Effector memory CD8-positive, alpha-beta T cell (primary cell): ENCODE measurements at regions not wholly inside any gene's neighbourhood (a gene's known extent, or its start where the extent isn't known, plus 50 kb on each side); places are given as distances from the start of the nearest gene placed in this dataset.
"Not testable (repeated sequence)": the region's sequence is repeated elsewhere in the genome, so short reads cannot be mapped to it uniquely, and the experiment has no call there.

Experiments
- ATAC-seq: fragments of 150-1000 bp; cut with Tn5 transposase; replicated peaks from 2 replicates; pipeline ENCODE4 v1.10.0; 2021; ENCODE audit warnings: mild to moderate bottlenecking, moderate library complexity
- DNase-seq, 3 experiments: peaks; one replicate each; pipeline ENCODE4 v3.0.0; 2021
- H3K27ac Mint-ChIP-seq, 2 donors: one replicate each; pipeline ENCODE4 v1.8.0; 2022; ENCODE audit warnings: mild to moderate bottlenecking in 2 of 2, mixed read lengths in 2 of 2, moderate library complexity in 2 of 2
- H3K27me3 Mint-ChIP-seq, 2 donors: one replicate each; pipeline ENCODE4 v1.8.0; 2022; ENCODE audit warnings: mixed read lengths in 2 of 2
- H3K36me3 Mint-ChIP-seq: one replicate; pipeline ENCODE4 v1.8.0; 2022; ENCODE audit warnings: mild to moderate bottlenecking, moderate library complexity, mixed read lengths; ENCODE audit not compliant: insufficient read depth
- H3K4me1 Mint-ChIP-seq, 2 donors: one replicate each; pipeline ENCODE4 v1.8.0; 2022; ENCODE audit warnings: low read depth in 2 of 2, mixed read lengths in 2 of 2
- H3K4me3 Mint-ChIP-seq, 2 donors: one replicate each; pipeline ENCODE4 v1.8.0; 2022; ENCODE audit warnings: mild to moderate bottlenecking in 2 of 2, mixed read lengths in 2 of 2, moderate library complexity in 2 of 2
- H3K9me3 Mint-ChIP-seq, 2 donors: one replicate each; pipeline ENCODE4 v1.8.0; 2022; ENCODE audit warnings: mixed read lengths in 2 of 2

DNA sequence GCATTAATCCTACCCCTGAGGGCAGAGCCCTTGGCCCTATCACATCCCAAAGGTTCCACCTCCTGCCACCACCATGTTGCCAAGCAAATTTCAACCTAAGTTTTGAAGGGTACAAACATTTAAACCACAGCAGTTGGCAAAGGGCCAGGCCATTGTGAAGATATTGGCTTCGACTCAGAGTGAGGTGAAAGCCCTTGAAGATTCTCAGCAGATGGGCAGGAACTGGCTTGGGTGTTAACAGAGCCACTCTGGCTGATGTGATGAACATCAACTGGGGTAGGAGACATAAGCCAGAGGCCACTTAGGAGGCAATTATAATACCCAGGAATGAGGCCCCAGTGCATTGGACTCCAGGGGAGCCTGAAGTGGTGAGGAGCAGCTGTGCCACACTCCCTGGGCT is 207.7 kb upstream of the KAZN start:
- no peak overlapping the region for H3K4me3 Mint-ChIP-seq
- peaks cover 3 to 7% of the 10 kb centered on the region in 2 donors for H3K9me3 Mint-ChIP-seq
- DNase-seq (no peak), ATAC-seq (no peak)
- H3K4me1 Mint-ChIP-seq = no peaks in the 10 kb centered on the region
- H3K27me3 Mint-ChIP-seq = peaks cover 30 to 39% of the 10 kb centered on the region in 2 donors
- H3K27ac Mint-ChIP-seq = no peak overlapping the region
- peaks cover 3% of the 10 kb centered on the region for H3K36me3 Mint-ChIP-seq

DNA sequence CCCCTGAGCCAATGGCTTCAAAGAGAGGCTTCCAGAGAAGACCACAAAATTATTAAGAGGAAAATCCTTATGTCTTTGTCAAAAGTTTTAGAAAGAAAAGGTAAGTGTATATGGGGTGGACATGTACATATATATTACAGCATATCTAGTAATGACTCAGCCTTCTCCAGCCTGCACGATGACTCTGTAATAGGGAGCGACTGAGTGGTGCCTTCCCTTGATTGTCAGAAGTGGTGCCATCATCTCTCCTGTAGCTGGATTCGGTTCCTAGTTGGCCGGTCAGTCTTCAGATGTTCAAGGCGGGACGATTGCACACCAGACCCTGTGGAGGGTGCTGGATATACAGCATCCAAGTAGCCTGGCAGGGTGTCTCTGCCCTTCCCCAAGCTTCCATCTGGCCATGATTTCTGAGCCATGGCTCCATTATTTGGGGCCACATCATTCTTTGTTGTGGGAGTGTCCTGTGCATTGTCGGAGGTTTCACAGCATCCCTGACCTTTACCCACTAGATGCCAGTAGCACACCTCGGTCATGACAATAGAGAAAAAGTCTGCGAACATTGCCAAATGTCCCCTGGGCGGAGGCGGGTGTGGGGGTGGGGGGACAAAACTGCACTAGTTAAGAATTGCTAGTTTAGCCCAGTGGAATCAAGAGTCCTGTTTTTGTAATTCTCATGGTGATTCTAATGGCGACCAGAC is 206.2 kb upstream of the KAZN start:
- Mint-ChIP-seq H3K4me3 (no peak overlapping the region), H3K9me3 (peaks cover 3 to 7% of the 10 kb centered on the region in 2 donors), H3K4me1 (no peaks in the 10 kb centered on the region), H3K27ac (no peak overlapping the region), H3K36me3 (peaks cover 3% of the 10 kb centered on the region), H3K27me3 (peaks cover 30 to 39% of the 10 kb centered on the region in 2 donors)
- no peak for ATAC-seq
- no peak for DNase-seq

DNA sequence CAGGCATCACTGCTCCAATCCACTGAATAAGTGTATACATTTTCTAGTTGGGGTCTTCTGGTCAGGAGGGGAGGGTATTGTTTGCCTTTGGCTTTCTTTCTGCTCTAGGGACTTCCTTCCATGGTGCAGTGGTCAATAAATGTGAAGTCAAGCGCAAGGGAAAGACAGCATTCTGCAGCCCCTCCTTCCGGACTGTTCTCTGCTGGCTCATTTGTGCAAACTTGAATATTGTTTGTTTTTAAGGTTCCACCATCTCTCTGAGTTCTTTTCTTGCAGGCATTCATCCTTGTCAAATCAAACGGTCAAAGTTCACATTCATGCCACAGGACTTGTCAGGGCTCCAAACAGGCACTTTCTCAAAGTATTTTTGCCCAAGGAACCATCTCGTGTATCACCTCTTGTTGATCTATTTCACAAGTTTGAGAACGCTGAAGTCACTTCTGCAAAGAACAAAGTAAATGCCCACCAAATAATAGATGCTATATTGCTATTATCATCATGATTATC is 205.6 kb upstream of the KAZN start:
- Mint-ChIP-seq H3K27me3 (peaks cover 29 to 38% of the 10 kb centered on the region in 2 donors), H3K4me1 (no peaks in the 10 kb centered on the region), H3K27ac (no peak overlapping the region), H3K9me3 (peaks cover 3 to 6% of the 10 kb centered on the region in 2 donors), H3K36me3 (peaks cover 3% of the 10 kb centered on the region), H3K4me3 (no peak overlapping the region)
- ATAC-seq = no peak
- no peak for DNase-seq

DNA sequence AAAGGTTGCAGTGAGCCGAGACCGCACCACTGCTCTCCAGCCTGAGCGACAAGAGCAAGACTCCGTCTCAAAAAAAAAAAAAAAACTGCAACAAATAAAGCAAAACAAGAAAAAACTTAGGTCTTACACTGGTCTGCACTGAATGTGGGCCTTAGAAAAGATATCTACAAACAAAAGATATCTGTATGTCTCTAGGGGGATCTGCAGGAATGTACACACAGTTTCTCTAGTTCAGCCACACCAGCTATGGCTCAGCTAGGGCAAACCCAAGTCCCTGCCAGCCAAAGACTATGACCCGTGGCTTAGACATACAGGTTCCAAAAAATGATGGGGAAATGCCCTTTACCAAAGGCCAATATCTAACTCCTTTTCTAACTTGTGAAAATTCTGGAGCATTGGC is 202.4 kb upstream of the KAZN start:
- Mint-ChIP-seq H3K9me3 (peaks cover 0 to 3% of the 10 kb centered on the region in 2 donors), H3K4me3 (no peak overlapping the region), H3K36me3 (no peaks in the 10 kb centered on the region), H3K27me3 (peaks cover 23 to 32% of the 10 kb centered on the region in 2 donors), H3K27ac (no peak overlapping the region), H3K4me1 (no peaks in the 10 kb centered on the region)
- no peak for DNase-seq
- no peak for ATAC-seq

DNA sequence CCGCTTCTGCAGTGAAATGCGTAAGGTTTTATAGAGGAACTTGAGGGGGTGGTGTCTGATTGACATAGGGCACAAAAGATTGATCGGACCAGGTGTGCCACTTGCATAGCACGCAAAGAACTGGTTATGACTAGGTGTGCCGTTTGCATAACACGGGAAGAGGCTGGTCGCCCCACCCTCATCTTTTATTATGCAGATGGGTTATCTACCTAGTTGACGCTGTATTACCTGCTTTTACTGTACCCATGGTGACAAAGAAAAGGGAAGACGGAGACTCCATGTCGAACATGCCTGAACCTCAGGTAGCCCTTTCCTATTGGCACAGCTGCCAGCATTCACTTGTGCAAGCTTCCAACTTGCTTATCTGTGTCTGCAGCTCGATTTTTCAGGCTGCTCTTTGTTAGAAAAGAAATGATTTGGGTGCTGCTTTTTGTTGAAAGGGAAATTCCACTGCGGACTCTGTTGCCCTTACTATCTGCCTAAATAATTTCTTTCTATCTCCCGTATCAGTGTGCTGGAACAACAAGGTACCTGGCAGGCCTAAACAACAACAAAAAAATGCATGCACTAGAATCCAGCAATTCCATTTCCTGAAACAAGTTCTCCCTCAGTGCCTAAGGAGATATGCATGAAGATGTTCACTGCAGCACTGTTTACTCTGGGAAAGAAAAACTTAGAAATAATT is 194.4 kb upstream of the KAZN start:
- Mint-ChIP-seq H3K27ac (no peak overlapping the region), H3K9me3 (no peaks in the 10 kb centered on the region), H3K27me3 (peaks cover 23 to 26% of the 10 kb centered on the region in 2 donors), H3K4me1 (no peaks in the 10 kb centered on the region), H3K4me3 (no peak overlapping the region), H3K36me3 (no peaks in the 10 kb centered on the region)
- ATAC-seq (no peak), DNase-seq (no peak)

DNA sequence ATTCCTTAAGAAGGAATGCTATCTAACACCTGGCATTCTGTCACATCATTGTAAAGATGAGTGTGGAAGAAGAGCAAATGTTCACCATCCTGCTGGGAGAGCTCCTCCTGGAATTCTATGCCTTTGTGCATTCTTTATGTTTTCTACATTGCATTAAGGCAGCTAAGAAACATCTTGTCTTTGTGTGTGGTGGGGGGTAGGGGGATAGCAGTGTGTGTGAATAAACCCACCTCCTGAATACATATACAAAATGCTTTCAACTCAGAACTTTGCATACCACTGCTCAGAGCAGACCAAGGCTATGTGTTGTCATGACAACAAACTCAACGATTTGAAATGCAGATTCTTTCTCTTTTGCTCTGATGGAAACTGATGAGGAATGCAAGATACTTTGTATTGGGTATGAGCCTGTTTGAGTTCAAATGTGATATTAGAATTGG is 193.6 kb upstream of the KAZN start:
- no peak for DNase-seq
- peaks cover 24% of the 10 kb centered on the region in 2 donors for H3K27me3 Mint-ChIP-seq
- no peak for ATAC-seq
- H3K9me3 Mint-ChIP-seq = no peaks in the 10 kb centered on the region
- no peaks in the 10 kb centered on the region for H3K4me1 Mint-ChIP-seq
- H3K27ac Mint-ChIP-seq = no peak overlapping the region
- no peaks in the 10 kb centered on the region for H3K36me3 Mint-ChIP-seq
- H3K4me3 Mint-ChIP-seq = no peak overlapping the region

DNA sequence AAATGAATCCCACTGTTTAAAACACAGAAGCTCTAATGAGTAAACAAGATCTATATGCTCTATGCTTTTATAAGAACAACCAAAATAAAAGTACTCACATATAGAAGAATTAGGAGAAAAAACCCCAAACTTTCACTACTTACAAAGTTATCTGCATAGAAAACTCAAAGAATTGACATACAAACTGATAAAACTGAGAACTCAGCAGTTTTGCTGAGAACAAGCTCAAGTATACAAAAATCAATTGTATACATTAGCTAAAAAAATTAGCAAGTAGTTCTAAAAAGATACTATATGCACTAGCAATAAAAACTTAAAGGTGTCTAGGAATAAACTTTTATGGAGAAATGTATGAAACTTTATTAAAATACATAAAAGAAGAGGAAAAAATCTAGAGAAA is 186.2 kb upstream of the KAZN start:
- peaks cover 33 to 39% of the 10 kb centered on the region in 2 donors for H3K27me3 Mint-ChIP-seq
- ATAC-seq = no peak
- no peak overlapping the region for H3K4me3 Mint-ChIP-seq
- no peak overlapping the region for H3K27ac Mint-ChIP-seq
- DNase-seq = no peak
- H3K36me3 Mint-ChIP-seq = no peaks in the 10 kb centered on the region
- no peaks in the 10 kb centered on the region for H3K4me1 Mint-ChIP-seq
- no peaks in the 10 kb centered on the region for H3K9me3 Mint-ChIP-seq

DNA sequence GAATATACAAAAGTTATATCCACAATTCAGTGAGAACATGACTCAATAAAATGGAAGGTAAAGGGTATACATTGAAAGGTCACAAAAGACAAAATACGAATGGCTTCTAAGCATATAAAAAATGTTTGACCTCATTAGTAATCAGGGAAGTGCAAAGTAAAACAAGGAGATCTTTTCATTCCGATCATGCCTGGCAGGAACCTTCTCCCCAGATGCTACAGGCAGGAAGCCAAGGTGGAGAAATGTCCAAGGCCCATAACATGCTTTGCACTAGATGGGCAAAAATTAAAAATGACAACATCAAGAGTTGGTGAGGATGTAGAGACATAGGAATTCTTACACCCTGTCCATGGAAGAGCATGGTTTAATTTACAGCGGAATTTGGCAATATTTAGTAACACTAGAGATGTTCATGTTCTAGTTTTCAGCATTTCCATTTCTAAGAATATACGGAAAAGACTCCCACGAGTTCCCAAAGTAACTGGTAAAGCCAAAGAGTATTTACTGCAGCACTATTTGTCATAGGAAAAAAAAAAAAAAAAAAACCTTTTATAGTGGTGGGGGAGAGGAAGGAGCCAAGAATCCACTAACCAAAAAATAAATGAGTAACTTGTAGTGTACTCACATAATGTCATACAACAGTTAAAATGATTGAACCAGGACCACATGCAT is 184.5 kb upstream of the KAZN start:
- peaks cover 18 to 27% of the 10 kb centered on the region in 2 donors for H3K27me3 Mint-ChIP-seq
- ATAC-seq (no peak), DNase-seq (no peak)
- no peaks in the 10 kb centered on the region for H3K4me1 Mint-ChIP-seq
- no peaks in the 10 kb centered on the region for H3K36me3 Mint-ChIP-seq
- H3K9me3 Mint-ChIP-seq = no peaks in the 10 kb centered on the region
- no peak overlapping the region for H3K27ac Mint-ChIP-seq
- H3K4me3 Mint-ChIP-seq = no peak overlapping the region

DNA sequence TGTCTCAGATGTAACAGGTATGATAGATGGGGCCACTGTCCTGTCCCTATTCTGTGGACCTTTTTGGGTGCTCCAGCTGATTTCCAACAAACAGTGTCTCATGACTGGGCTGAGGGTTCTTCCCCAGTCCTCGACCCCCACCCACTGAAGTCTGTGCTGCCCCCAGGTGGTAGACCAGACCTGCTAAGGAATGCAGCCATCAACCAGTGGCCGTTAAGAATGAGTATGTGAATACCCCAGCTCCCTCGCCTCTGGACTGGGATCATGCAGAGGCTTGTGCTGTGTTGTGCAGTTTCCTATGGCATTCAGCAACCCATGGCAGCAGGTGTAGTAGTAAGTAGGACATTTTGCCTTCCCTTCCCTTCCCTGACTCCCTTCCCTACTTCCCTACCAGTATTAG is 183.1 kb upstream of the KAZN start:
- Mint-ChIP-seq H3K4me3 (no peak overlapping the region), H3K27me3 (peaks cover 7 to 22% of the 10 kb centered on the region in 2 donors), H3K27ac (no peak overlapping the region), H3K4me1 (no peaks in the 10 kb centered on the region), H3K9me3 (no peaks in the 10 kb centered on the region), H3K36me3 (no peaks in the 10 kb centered on the region)
- ATAC-seq = no peak
- DNase-seq = no peak

DNA sequence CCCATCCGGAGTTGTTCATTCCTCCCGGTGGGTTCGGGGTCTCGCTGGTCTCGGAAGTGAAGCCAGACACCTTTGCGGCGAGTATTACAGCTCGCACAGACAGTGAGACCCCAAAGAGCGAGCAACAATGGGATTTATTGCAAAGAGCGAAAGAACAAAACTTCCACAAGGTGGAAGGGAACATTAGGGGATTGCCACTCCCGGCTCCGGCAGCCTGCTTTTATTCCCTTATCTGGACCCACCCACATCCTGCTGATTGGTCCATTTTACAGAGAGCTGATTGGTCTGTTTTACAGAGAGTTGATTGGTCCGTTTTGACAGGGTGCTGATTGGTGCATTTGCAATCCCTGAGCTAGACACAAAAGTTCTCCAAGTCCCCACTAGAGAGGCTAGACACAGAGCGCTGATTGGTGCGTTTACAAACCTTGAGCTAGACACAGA is 178.7 kb upstream of the KAZN start:
- H3K4me1 Mint-ChIP-seq, DNase-seq, H3K4me3 Mint-ChIP-seq, H3K36me3 Mint-ChIP-seq, H3K27ac Mint-ChIP-seq, ATAC-seq, H3K9me3 Mint-ChIP-seq: not testable (repeated sequence)
- peaks cover 8 to 12% of the 10 kb centered on the region in 2 donors for H3K27me3 Mint-ChIP-seq

DNA sequence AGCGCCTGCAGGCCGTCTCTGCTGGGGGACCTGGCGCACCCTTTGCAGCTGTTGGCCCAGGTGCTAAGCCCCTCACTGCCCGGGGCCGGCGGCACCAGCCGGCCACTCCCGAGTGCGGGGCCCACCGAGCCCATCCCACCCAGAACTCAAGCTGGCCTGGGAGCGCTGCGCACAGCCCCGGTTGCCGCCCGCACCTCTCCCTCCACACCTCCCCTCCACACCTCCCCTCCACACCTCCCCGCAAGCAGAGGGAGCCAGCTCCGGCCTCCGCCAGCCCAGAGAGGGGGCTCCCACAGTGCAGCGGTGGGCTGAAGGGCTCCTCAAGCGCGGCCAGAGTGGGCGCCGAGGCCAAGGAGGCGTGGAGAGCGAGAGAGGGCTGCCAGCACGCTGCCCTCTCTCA is 177.8 kb upstream of the KAZN start:
- H3K4me1 Mint-ChIP-seq = no peaks in the 10 kb centered on the region
- H3K9me3 Mint-ChIP-seq = peaks cover 0 to 6% of the 10 kb centered on the region in 2 donors
- peaks cover 9 to 12% of the 10 kb centered on the region in 2 donors for H3K27me3 Mint-ChIP-seq
- H3K27ac Mint-ChIP-seq = no peak overlapping the region
- DNase-seq (no peak), ATAC-seq (no peak)
- H3K4me3 Mint-ChIP-seq = no peak overlapping the region
- no peaks in the 10 kb centered on the region for H3K36me3 Mint-ChIP-seq

DNA sequence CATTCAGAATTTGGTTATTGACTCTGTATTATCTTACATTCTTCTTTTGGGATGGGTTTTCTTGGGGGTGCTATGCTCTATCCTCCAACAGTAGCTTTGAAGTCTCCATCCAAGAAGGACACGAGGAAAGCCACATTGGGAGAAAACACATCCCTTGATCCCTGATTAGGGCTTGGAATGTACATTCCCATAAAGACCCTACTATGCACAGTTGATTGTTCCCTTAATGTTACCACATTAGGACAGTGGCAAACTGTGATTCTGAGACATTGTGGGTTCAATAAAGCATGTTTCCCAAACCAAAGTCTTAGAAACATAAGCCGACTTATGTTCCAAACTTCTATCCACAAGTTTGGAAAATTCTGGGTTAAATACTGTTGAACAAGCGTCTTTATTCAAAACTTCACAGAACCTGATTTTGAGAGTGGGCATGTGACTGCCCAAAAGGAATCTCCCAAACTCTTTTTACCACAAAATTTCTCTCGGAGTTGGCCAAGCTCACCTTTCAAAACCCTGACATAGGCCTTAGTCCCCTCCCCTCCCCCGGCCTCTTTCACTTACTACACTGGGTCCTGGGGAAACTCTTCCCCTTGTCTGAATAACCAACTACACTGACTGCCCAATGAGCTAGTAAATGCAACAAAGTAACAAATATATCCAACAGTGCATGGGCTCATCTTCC is 177.0 kb upstream of the KAZN start:
- Mint-ChIP-seq H3K4me1 (no peaks in the 10 kb centered on the region), H3K27me3 (peaks cover 12 to 17% of the 10 kb centered on the region in 2 donors), H3K4me3 (no peak overlapping the region), H3K27ac (no peak overlapping the region), H3K36me3 (no peaks in the 10 kb centered on the region), H3K9me3 (peaks cover 0 to 6% of the 10 kb centered on the region in 2 donors)
- DNase-seq = no peak
- ATAC-seq = no peak

DNA sequence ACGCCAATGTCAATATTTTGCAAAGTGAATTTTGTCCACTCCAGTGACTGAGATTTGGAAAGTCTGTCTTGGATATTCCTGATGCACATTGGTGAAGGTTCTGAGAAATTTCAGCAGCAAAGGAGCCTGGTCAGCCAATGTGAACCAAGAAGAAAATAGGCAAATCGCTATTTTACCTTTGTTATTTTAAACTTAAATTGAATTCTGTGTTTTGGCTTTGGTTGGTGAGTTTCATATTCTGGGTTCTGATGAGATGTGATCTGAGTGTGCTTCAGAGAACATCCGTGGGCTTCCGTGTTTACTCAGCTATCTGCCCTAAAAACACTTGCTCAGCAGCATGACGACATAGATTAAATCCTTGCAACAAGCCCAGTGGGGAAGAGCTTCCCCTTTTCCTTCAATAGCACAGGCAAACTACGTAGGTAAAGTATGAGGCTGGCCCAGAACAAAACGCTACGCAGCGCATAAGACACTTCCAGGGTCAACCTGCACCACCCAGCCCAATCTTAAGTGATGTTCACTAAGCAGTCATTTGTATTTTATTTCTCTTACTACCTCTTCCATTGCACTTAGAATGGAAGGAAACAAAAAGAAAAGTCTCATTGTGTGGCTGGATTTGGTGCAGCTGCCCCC is 176.4 kb upstream of the KAZN start:
- DNase-seq = no peak
- Mint-ChIP-seq H3K27ac (no peak overlapping the region), H3K36me3 (no peaks in the 10 kb centered on the region), H3K4me3 (no peak overlapping the region), H3K9me3 (peaks cover 0 to 6% of the 10 kb centered on the region in 2 donors), H3K27me3 (peaks cover 12 to 21% of the 10 kb centered on the region in 2 donors), H3K4me1 (no peaks in the 10 kb centered on the region)
- ATAC-seq = no peak
